Osteoblast (primary cell): ENCODE measurements at regions not wholly inside any gene's neighbourhood (a gene's known extent, or its start where the extent isn't known, plus 50 kb on each side); places are given as distances from the start of the nearest gene placed in this dataset.
A peak's percentile ranks its signal among the peaks of the same experiment; 100 is the strongest.

ENCODE experiments used
- DNase-seq: peaks from one replicate; pipeline ENCODE4 v3.0.0; 2011; ENCODE audit warnings: low spot score, mixed read lengths; ENCODE audit not compliant: insufficient read length; ENCODE audit errors: missing footprints
- H2AFZ ChIP-seq: 2 replicates; pipeline ENCODE4 v1.6.0; 2011; ENCODE audit warnings: mild to moderate bottlenecking, low read length
- H3K27ac ChIP-seq: 2 replicates; pipeline ENCODE4 v1.5.1; 2011; ENCODE audit warnings: mild to moderate bottlenecking, low read depth, low read length, moderate library complexity
- H3K27me3 ChIP-seq: 2 replicates; pipeline ENCODE4 v1.6.0; 2012; ENCODE audit warnings: mild to moderate bottlenecking, control low read depth, inconsistent platforms, low read length, moderate library complexity; ENCODE audit not compliant: insufficient read depth
- H3K36me3 ChIP-seq: 2 replicates; pipeline ENCODE4 v1.5.1; 2011; ENCODE audit warnings: mild to moderate bottlenecking, low read length, control low read depth, moderate library complexity; ENCODE audit not compliant: insufficient read depth
- H3K4me1 ChIP-seq: 2 replicates; pipeline ENCODE4 v1.5.1; 2011; ENCODE audit warnings: mild to moderate bottlenecking, low read length, control low read depth, moderate library complexity; ENCODE audit not compliant: insufficient read depth
- H3K4me2 ChIP-seq: 2 replicates; pipeline ENCODE4 v1.6.0; 2011; ENCODE audit warnings: mild to moderate bottlenecking, low read length; ENCODE audit not compliant: insufficient read depth
- H3K4me3 ChIP-seq: fragments of 200-600 bp; sonication (generic); 3 replicates; pipeline ENCODE4 v1.5.1; 2012; ENCODE audit warnings: mild to moderate bottlenecking, low read length, inconsistent platforms; ENCODE audit not compliant: insufficient read depth
- H3K79me2 ChIP-seq: 2 replicates; pipeline ENCODE4 v1.6.0; 2012; ENCODE audit warnings: mild to moderate bottlenecking, low read length, control low read depth, inconsistent platforms; ENCODE audit not compliant: insufficient read depth
- H3K9me3 ChIP-seq: 2 replicates; pipeline ENCODE4 v1.5.1; 2011; ENCODE audit warnings: low read depth, low read length, control low read depth
- H4K20me1 ChIP-seq: 2 replicates; pipeline ENCODE4 v1.6.0; 2012; ENCODE audit warnings: mild to moderate bottlenecking, low read length, control low read depth; ENCODE audit not compliant: insufficient read depth
- CTCF ChIP-seq: IDR thresholded peaks from 2 replicates; pipeline ENCODE4 v1.5.1; 2011; ENCODE audit warnings: mild to moderate bottlenecking, low read depth, low read length, moderate library complexity; ENCODE audit errors: extremely low read depth

GRCh38 chr20:11186301-11187008 is 512.7 kb upstream of the JAG1 start:
- no peaks in the 10 kb centered on the region for H3K79me2 ChIP-seq
- no peak overlapping the region for H3K4me2 ChIP-seq
- no peak for DNase-seq
- no peaks in the 10 kb centered on the region for H3K27me3 ChIP-seq
- H4K20me1 ChIP-seq: no peaks in the 10 kb centered on the region
- H3K9me3 ChIP-seq: peaks cover 3% of the 10 kb centered on the region
- no peak overlapping the region for H2AFZ ChIP-seq
- H3K4me1 ChIP-seq: peaks cover 4% of the 10 kb centered on the region
- no peak overlapping the region for H3K4me3 ChIP-seq
- peak overlapping the region; percentile 51 for H3K27ac ChIP-seq
- no peak for TF ChIP-seq CTCF
- H3K36me3 ChIP-seq: no peaks in the 10 kb centered on the region

GRCh38 chr20:11188843-11189603 is 515.2 kb upstream of the JAG1 start:
- Histone ChIP-seq H2AFZ (no peak overlapping the region), H3K27me3 (no peaks in the 10 kb centered on the region), H4K20me1 (no peaks in the 10 kb centered on the region), H3K4me2 (no peak overlapping the region), H3K36me3 (no peaks in the 10 kb centered on the region), H3K4me1 (peaks cover 4% of the 10 kb centered on the region), H3K27ac (no peak overlapping the region), H3K9me3 (peaks cover 3% of the 10 kb centered on the region), H3K4me3 (no peak overlapping the region), H3K79me2 (no peaks in the 10 kb centered on the region)
- TF ChIP-seq CTCF: no peak
- no peak for DNase-seq

GRCh38 chr20:11190741-11191140 is 516.9 kb upstream of the JAG1 start:
- H2AFZ ChIP-seq: no peak overlapping the region
- H3K27ac ChIP-seq: no peak overlapping the region

More at GRCh38 chr20:11190741-11191140, 516.9 kb upstream of the JAG1 start:
- no peak for TF ChIP-seq CTCF
- Histone ChIP-seq H4K20me1 (no peaks in the 10 kb centered on the region), H3K4me3 (no peak overlapping the region), H3K27me3 (no peaks in the 10 kb centered on the region), H3K4me2 (no peak overlapping the region), H3K79me2 (no peaks in the 10 kb centered on the region), H3K36me3 (no peaks in the 10 kb centered on the region), H3K9me3 (no peaks in the 10 kb centered on the region), H3K4me1 (peaks cover 7% of the 10 kb centered on the region)
- no peak for DNase-seq
